Tibial artery (tissue), 4 donors: ENCODE measurements at regions not wholly inside any gene's neighbourhood (a gene's known extent, or its start where the extent isn't known, plus 50 kb on each side); places are given as distances from the start of the nearest gene placed in this dataset.
"Not testable (repeated sequence)": the region's sequence is repeated elsewhere in the genome, so short reads cannot be mapped to it uniquely, and the experiment has no call there.

Experiments
- DNase-seq, 2 donors: peaks; one replicate each; pipeline ENCODE4 v3.0.0-alpha.2; 2019
- H3K27ac ChIP-seq, 2 donors: fragments of 200-600 bp; sonication (generic) in 1 of 2; 1 replicate in 1 of 2; 2 replicates in 1 of 2; pipeline ENCODE4 v1.5.1; 2018 to 2019; ENCODE audit warnings: mild to moderate bottlenecking in 1 of 2
- H3K27me3 ChIP-seq, 2 donors: fragments of 200-600 bp; sonication (generic) in 1 of 2; one replicate each; pipeline versions ENCODE4 v1.5.1 to v1.6.0; 2016 to 2019
- H3K36me3 ChIP-seq, 3 donors: fragments of 200-600 bp; sonication (generic) in 2 of 3; one replicate each; pipeline ENCODE4 v1.5.1; 2016 to 2019; ENCODE audit warnings: mild to moderate bottlenecking in 2 of 3
- H3K4me1 ChIP-seq, 4 donors: fragments of 200-600 bp; sonication (generic) in 2 of 4; 1 replicate in 3 of 4; 2 replicates in 1 of 4; pipeline ENCODE4 v1.5.1; 2016 to 2019
- H3K4me3 ChIP-seq, 2 donors: fragments of 200-600 bp; sonication (generic) in 1 of 2; 1 replicate in 1 of 2; 2 replicates in 1 of 2; pipeline ENCODE4 v1.5.1; 2018 to 2019; ENCODE audit warnings: mild to moderate bottlenecking in 2 of 2
- H3K9me3 ChIP-seq, 3 donors: fragments of 200-600 bp; sonication (generic) in 1 of 3; one replicate each; pipeline ENCODE4 v1.5.1; 2016 to 2019
- CTCF ChIP-seq, 2 experiments: fragments of 200-600 bp in 1 of 2; fragments of 450-650 bp in 1 of 2; IDR thresholded peaks; one replicate each; pipeline ENCODE4 v1.5.1; 2017 to 2019; ENCODE audit warnings: antibody characterized with exemption in 2 of 2, mild to moderate bottlenecking in 1 of 2, moderate library complexity in 1 of 2
- intact Hi-C: fragments of 100-400 bp; cut with DNase I; formaldehyde crosslinking; loops from one replicate; pipeline ENCODE4 v1.15.0; 2023; ENCODE audit warnings: low total_unique reads

- Histone ChIP-seq H3K36me3 (no peaks in the 10 kb centered on the region), H3K27me3 (peaks cover 0 to 39% of the 10 kb centered on the region in 2 donors), H3K4me1 (no peaks in the 10 kb centered on the region), H3K4me3 (no peak overlapping the region), H3K27ac (no peak overlapping the region), H3K9me3 (peaks cover 5 to 10% (median 6%) of the 10 kb centered on the region in 3 donors)
- intact Hi-C loops, result loop anchor here (10.0 kb wide), 3 partner anchors 172 to 412 kb away; no protein-coding TSS in a partner anchor
- DNase-seq, result no peak
- no peak for TF ChIP-seq CTCF (IDR thresholded peaks at IDR 0.05)
Observed at GRCh38 chr9:124122321-124122720, 110.8 kb downstream of the LHX2 start.

- Histone ChIP-seq H3K27ac (no peak overlapping the region), H3K27me3 (peaks cover 0 to 34% of the 10 kb centered on the region in 2 donors), H3K36me3 (no peaks in the 10 kb centered on the region), H3K4me1 (no peaks in the 10 kb centered on the region), H3K9me3 (peaks cover 5 to 10% (median 6%) of the 10 kb centered on the region in 3 donors), H3K4me3 (no peak overlapping the region)
- TF ChIP-seq CTCF (IDR thresholded peaks at IDR 0.05), result no peak
- DNase-seq, result no peak
- intact Hi-C loops, result loop anchor here (10.0 kb wide), 3 partner anchors 172 to 412 kb away; no protein-coding TSS in a partner anchor
Observed at GRCh38 chr9:124122813-124123462, 111.4 kb downstream of the LHX2 start.

- not testable (repeated sequence) for H3K4me1 ChIP-seq, DNase-seq, H3K4me3 ChIP-seq, H3K27ac ChIP-seq, H3K9me3 ChIP-seq, H3K36me3 ChIP-seq
- intact Hi-C loops, result loop anchor here (10.0 kb wide), 3 partner anchors 171 to 411 kb away; no protein-coding TSS in a partner anchor
- peaks cover 0 to 29% of the 10 kb centered on the region in 2 donors for H3K27me3 ChIP-seq
Observed at GRCh38 chr9:124123621-124124020, 112.1 kb downstream of the LHX2 start.

GRCh38 chr9:124124729-124125650 lies 113.4 kb downstream of the LHX2 start:
- H3K27ac ChIP-seq, result no peak overlapping the region
- peaks cover 0 to 1% (median under 1%) of the 10 kb centered on the region in 4 donors for H3K4me1 ChIP-seq
- intact Hi-C loops, result loop anchor here (5.0 to 10.0 kb wide), 4 partner anchors 170 to 410 kb away; no protein-coding TSS in a partner anchor
- no peak overlapping the region for H3K4me3 ChIP-seq
- peaks cover 5 to 10% (median 6%) of the 10 kb centered on the region in 3 donors for H3K9me3 ChIP-seq
- H3K36me3 ChIP-seq, result no peaks in the 10 kb centered on the region
- DNase-seq, result no peak
- TF ChIP-seq CTCF (IDR thresholded peaks at IDR 0.05), result no peak
- peaks cover 0 to 21% of the 10 kb centered on the region in 2 donors for H3K27me3 ChIP-seq

GRCh38 chr9:124125651-124125977 lies 114.0 kb downstream of the LHX2 start:
- Histone ChIP-seq H3K36me3 (no peaks in the 10 kb centered on the region), H3K4me1 (peaks cover 0 to 7% (median 6%) of the 10 kb centered on the region in 4 donors), H3K27me3 (peaks cover 0 to 18% of the 10 kb centered on the region in 2 donors), H3K9me3 (peaks cover 5 to 10% (median 6%) of the 10 kb centered on the region in 3 donors), H3K27ac (no peak overlapping the region), H3K4me3 (no peak overlapping the region)
- intact Hi-C loops, result loop anchor here (5.0 to 10.0 kb wide), 4 partner anchors 169 to 409 kb away; no protein-coding TSS in a partner anchor
- DNase-seq, result no peak
- TF ChIP-seq CTCF (IDR thresholded peaks at IDR 0.05), result no peak
